ENCODE measurements at regions not wholly inside any gene's neighbourhood (a gene's known extent, or its start where the extent isn't known, plus 50 kb on each side); places are given as distances from the start of the nearest gene placed in this dataset.

GRCh38 chrX:104513162-104513561 is 52.8 kb upstream of the IL1RAPL2 start:
- no peaks in the 10 kb centered on the region for H3K4me1 Mint-ChIP-seq
- no peak overlapping the region for H3K27ac Mint-ChIP-seq
- TF ChIP-seq CTCF (IDR thresholded peaks at IDR 0.05), result no peak
- no peak overlapping the region for H3K4me3 Mint-ChIP-seq
- peaks cover 16% of the 10 kb centered on the region for H3K9me3 Mint-ChIP-seq
- H3K36me3 Mint-ChIP-seq (ENCODE audit: low read depth), result no peaks in the 10 kb centered on the region
- DNase-seq, result no peak
- peaks cover 4% of the 10 kb centered on the region for H3K27me3 Mint-ChIP-seq (ENCODE audit: low read depth, poor library complexity)

GRCh38 chrX:104510801-104511200 is 55.2 kb upstream of the IL1RAPL2 start:
- Mint-ChIP-seq H3K4me1 (no peaks in the 10 kb centered on the region), H3K4me3 (no peak overlapping the region), H3K9me3 (peaks cover 10% of the 10 kb centered on the region), H3K27ac (no peak overlapping the region), H3K36me3 (ENCODE audit: low read depth) (no peaks in the 10 kb centered on the region), H3K27me3 (ENCODE audit: low read depth, poor library complexity) (peaks cover 4% of the 10 kb centered on the region)
- DNase-seq, result no peak
- no peak for TF ChIP-seq CTCF (IDR thresholded peaks at IDR 0.05)

GRCh38 chrX:104502460-104502859 is 63.5 kb upstream of the IL1RAPL2 start:
- no peak for TF ChIP-seq CTCF (IDR thresholded peaks at IDR 0.05)
- H3K9me3 Mint-ChIP-seq, result peaks cover 6% of the 10 kb centered on the region
- peaks cover 12% of the 10 kb centered on the region for H3K4me1 Mint-ChIP-seq
- no peaks in the 10 kb centered on the region for H3K36me3 Mint-ChIP-seq (ENCODE audit: low read depth)
- no peak overlapping the region for H3K4me3 Mint-ChIP-seq
- H3K27me3 Mint-ChIP-seq (ENCODE audit: low read depth, poor library complexity), result no peaks in the 10 kb centered on the region
- DNase-seq, result no peak
- H3K27ac Mint-ChIP-seq, result no peak overlapping the region

- no peak for TF ChIP-seq CTCF (IDR thresholded peaks at IDR 0.05)
- Mint-ChIP-seq H3K4me1 (no peaks in the 10 kb centered on the region), H3K4me3 (no peak overlapping the region), H3K27ac (no peak overlapping the region), H3K9me3 (peaks cover 18% of the 10 kb centered on the region), H3K36me3 (ENCODE audit: low read depth) (no peaks in the 10 kb centered on the region), H3K27me3 (ENCODE audit: low read depth, poor library complexity) (no peaks in the 10 kb centered on the region)
- DNase-seq, result no peak
These were observed 77.2 kb upstream of the IL1RAPL2 start for GRCh38 chrX:104488811-104489210.

GRCh38 chrX:104486691-104487090 is 79.3 kb upstream of the IL1RAPL2 start:
- Mint-ChIP-seq H3K27me3 (ENCODE audit: low read depth, poor library complexity) (peaks cover 4% of the 10 kb centered on the region), H3K4me3 (no peak overlapping the region), H3K36me3 (ENCODE audit: low read depth) (no peaks in the 10 kb centered on the region), H3K9me3 (peaks cover 9% of the 10 kb centered on the region), H3K27ac (no peak overlapping the region), H3K4me1 (no peaks in the 10 kb centered on the region)
- no peak for TF ChIP-seq CTCF (IDR thresholded peaks at IDR 0.05)
- no peak for DNase-seq

- no peak for TF ChIP-seq CTCF (IDR thresholded peaks at IDR 0.05)
- Mint-ChIP-seq H3K27ac (no peak overlapping the region), H3K4me1 (no peaks in the 10 kb centered on the region), H3K9me3 (peaks cover 11% of the 10 kb centered on the region), H3K27me3 (ENCODE audit: low read depth, poor library complexity) (peaks cover 4% of the 10 kb centered on the region), H3K36me3 (ENCODE audit: low read depth) (no peaks in the 10 kb centered on the region), H3K4me3 (no peak overlapping the region)
- no peak for DNase-seq
These were observed 83.2 kb upstream of the IL1RAPL2 start for GRCh38 chrX:104482757-104483156.
